Rectal smooth muscle tissue (tissue), 1 donor: ENCODE measurements at regions not wholly inside any gene's neighbourhood (a gene's known extent, or its start where the extent isn't known, plus 50 kb on each side); places are given as distances from the start of the nearest gene placed in this dataset.
"Not testable (repeated sequence)": the region's sequence is repeated elsewhere in the genome, so short reads cannot be mapped to it uniquely, and the experiment has no call there.

ENCODE experiments used
- H3K27ac ChIP-seq: one replicate; pipeline ENCODE4 v1.7.0; 2013; ENCODE audit warnings: low read depth, low read length, inconsistent platforms
- H3K27me3 ChIP-seq: one replicate; pipeline ENCODE4 v1.7.0; 2013; ENCODE audit warnings: low read length; ENCODE audit not compliant: control insufficient read depth, insufficient read depth
- H3K36me3 ChIP-seq: one replicate; pipeline ENCODE4 v1.7.0; 2013; ENCODE audit warnings: low read length; ENCODE audit not compliant: control insufficient read depth, insufficient read depth
- H3K4me1 ChIP-seq: one replicate; pipeline ENCODE4 v1.7.0; 2013; ENCODE audit warnings: low read length; ENCODE audit not compliant: control insufficient read depth, insufficient read depth
- H3K4me3 ChIP-seq: one replicate; pipeline ENCODE4 v1.7.0; 2013; ENCODE audit warnings: low read length
- H3K9ac ChIP-seq: one replicate; pipeline ENCODE4 v1.7.0; 2013; ENCODE audit warnings: low read length

- Histone ChIP-seq H3K36me3 (no peaks in the 10 kb centered on the region), H3K27ac (no peak overlapping the region), H3K9ac (no peak overlapping the region)
These were observed 55.1 kb upstream of the F9 start for GRCh38 chrX:139475432-139475831.

GRCh38 chrX:139461945-139462344 is 68.6 kb upstream of the F9 start:
- not testable (repeated sequence) for H3K27me3 ChIP-seq, H3K4me3 ChIP-seq, H3K9ac ChIP-seq, H3K4me1 ChIP-seq, H3K36me3 ChIP-seq, H3K27ac ChIP-seq

More at GRCh38 chrX:139475432-139475831, 55.1 kb upstream of the F9 start:
- H3K27me3 ChIP-seq = no peaks in the 10 kb centered on the region
- no peak overlapping the region for H3K4me3 ChIP-seq
- H3K4me1 ChIP-seq = no peaks in the 10 kb centered on the region

- no peak overlapping the region for H3K27ac ChIP-seq
- H3K9ac ChIP-seq = no peak overlapping the region
- H3K4me1 ChIP-seq = no peaks in the 10 kb centered on the region
- no peaks in the 10 kb centered on the region for H3K36me3 ChIP-seq
- H3K27me3 ChIP-seq = no peaks in the 10 kb centered on the region
- no peak overlapping the region for H3K4me3 ChIP-seq
These were observed 75.8 kb upstream of the F9 start for GRCh38 chrX:139454743-139455142.

- no peaks in the 10 kb centered on the region for H3K27me3 ChIP-seq
- H3K4me3 ChIP-seq = no peak overlapping the region
- no peak overlapping the region for H3K27ac ChIP-seq
- no peaks in the 10 kb centered on the region for H3K36me3 ChIP-seq
- H3K4me1 ChIP-seq = no peaks in the 10 kb centered on the region
- H3K9ac ChIP-seq = no peak overlapping the region
These were observed 81.5 kb upstream of the F9 start for GRCh38 chrX:139448996-139449395.

GRCh38 chrX:139446832-139447231 is 83.7 kb upstream of the F9 start:
- H3K9ac ChIP-seq = no peak overlapping the region
- no peak overlapping the region for H3K27ac ChIP-seq
- H3K27me3 ChIP-seq = no peaks in the 10 kb centered on the region
- H3K4me3 ChIP-seq = no peak overlapping the region
- no peaks in the 10 kb centered on the region for H3K36me3 ChIP-seq
- H3K4me1 ChIP-seq = no peaks in the 10 kb centered on the region

GRCh38 chrX:139429913-139430312 is 100.6 kb upstream of the F9 start:
- H3K36me3 ChIP-seq = no peaks in the 10 kb centered on the region
- no peak overlapping the region for H3K27ac ChIP-seq
- no peaks in the 10 kb centered on the region for H3K27me3 ChIP-seq
- no peak overlapping the region for H3K4me3 ChIP-seq
- no peak overlapping the region for H3K9ac ChIP-seq
- no peaks in the 10 kb centered on the region for H3K4me1 ChIP-seq

GRCh38 chrX:139423186-139423585 is 107.4 kb upstream of the F9 start:
- no peak overlapping the region for H3K27ac ChIP-seq
- H3K36me3 ChIP-seq = no peaks in the 10 kb centered on the region
- H3K27me3 ChIP-seq = no peaks in the 10 kb centered on the region
- no peaks in the 10 kb centered on the region for H3K4me1 ChIP-seq
- H3K4me3 ChIP-seq = no peak overlapping the region
- no peak overlapping the region for H3K9ac ChIP-seq

- H3K27me3 ChIP-seq = not testable (repeated sequence)
These were observed 132.3 kb upstream of the F9 start for GRCh38 chrX:139398258-139398657.

GRCh38 chrX:139388254-139388653 is 142.3 kb upstream of the F9 start:
- Histone ChIP-seq H3K4me1 (no peaks in the 10 kb centered on the region), H3K36me3 (no peaks in the 10 kb centered on the region), H3K27ac (no peak overlapping the region), H3K4me3 (no peak overlapping the region), H3K27me3 (no peaks in the 10 kb centered on the region), H3K9ac (no peak overlapping the region)

More at GRCh38 chrX:139398258-139398657, 132.3 kb upstream of the F9 start:
- H3K36me3 ChIP-seq, H3K4me3 ChIP-seq, H3K27ac ChIP-seq, H3K4me1 ChIP-seq, H3K9ac ChIP-seq: not testable (repeated sequence)

- no peak overlapping the region for H3K9ac ChIP-seq
These were observed 148.0 kb upstream of the F9 start for GRCh38 chrX:139382529-139382928.

GRCh38 chrX:139376547-139376946 is 154.0 kb upstream of the F9 start:
- not testable (repeated sequence) for H3K36me3 ChIP-seq, H3K9ac ChIP-seq, H3K4me3 ChIP-seq, H3K4me1 ChIP-seq, H3K27me3 ChIP-seq, H3K27ac ChIP-seq

More at GRCh38 chrX:139382529-139382928, 148.0 kb upstream of the F9 start:
- Histone ChIP-seq H3K4me3 (no peak overlapping the region), H3K36me3 (no peaks in the 10 kb centered on the region), H3K27ac (no peak overlapping the region), H3K4me1 (no peaks in the 10 kb centered on the region), H3K27me3 (no peaks in the 10 kb centered on the region)

- no peaks in the 10 kb centered on the region for H3K36me3 ChIP-seq
- no peak overlapping the region for H3K4me3 ChIP-seq
- H3K4me1 ChIP-seq = no peaks in the 10 kb centered on the region
These were observed 170.2 kb upstream of the F9 start for GRCh38 chrX:139360356-139360755.

GRCh38 chrX:139342594-139342991 is 187.9 kb upstream of the F9 start:
- not testable (repeated sequence) for H3K27me3 ChIP-seq, H3K4me3 ChIP-seq, H3K9ac ChIP-seq, H3K27ac ChIP-seq, H3K4me1 ChIP-seq, H3K36me3 ChIP-seq

More at GRCh38 chrX:139360356-139360755, 170.2 kb upstream of the F9 start:
- no peaks in the 10 kb centered on the region for H3K27me3 ChIP-seq
- H3K9ac ChIP-seq = no peak overlapping the region
- no peak overlapping the region for H3K27ac ChIP-seq
